ENCODE measurements at regions not wholly inside any gene's neighbourhood (a gene's known extent, or its start where the extent isn't known, plus 50 kb on each side); places are given as distances from the start of the nearest gene placed in this dataset.
"Not testable (repeated sequence)": the region's sequence is repeated elsewhere in the genome, so short reads cannot be mapped to it uniquely, and the experiment has no call there.

- Histone ChIP-seq H3K4me2 (no peak overlapping the region), H2AFZ (replicated peaks) (no peak overlapping the region), H4K20me1 (ENCODE audit: low read depth) (no peaks in the 10 kb centered on the region), H3K9ac (no peak overlapping the region), H3K4me3 (no peak overlapping the region), H3K27ac (no peak overlapping the region), H3K9me3 (ENCODE audit: low read depth) (no peaks in the 10 kb centered on the region), H3K27me3 (no peaks in the 10 kb centered on the region), H3F3A (ENCODE audit: low read depth) (no peaks in the 10 kb centered on the region), H3K79me2 (ENCODE audit: low read depth) (no peaks in the 10 kb centered on the region), H3K36me3 (no peaks in the 10 kb centered on the region), H3K4me1 (no peaks in the 10 kb centered on the region)
- DNase-seq (ENCODE audit: low spot score) = no peak
- Mint-ChIP-seq H3K4me3 (no peak overlapping the region), H3K27me3 (ENCODE audit: insufficient read depth, low read depth) (peaks cover 6% of the 10 kb centered on the region), H3K9me3 (no peaks in the 10 kb centered on the region), H3K36me3 (no peaks in the 10 kb centered on the region), H3K27ac (no peak overlapping the region), H3K4me1 (no peaks in the 10 kb centered on the region)
- TF ChIP-seq CTCF (IDR thresholded peaks at IDR 0.05) = no peak
- TF ChIP-seq EZH2 (IDR thresholded peaks at IDR 0.05) = no peak
- TF ChIP-seq EZH2phosphoT487 (IDR thresholded peaks at IDR 0.05) = no peak
These were observed 180.2 kb downstream of the RASEF start for GRCh38 chr9:82882748-82883147.

- Histone ChIP-seq H3K79me2 (ENCODE audit: low read depth) (no peaks in the 10 kb centered on the region), H4K20me1 (ENCODE audit: low read depth) (no peaks in the 10 kb centered on the region), H3K27me3 (no peaks in the 10 kb centered on the region), H3K36me3 (no peaks in the 10 kb centered on the region), H3K4me2 (no peak overlapping the region), H3K9ac (no peak overlapping the region), H3K27ac (no peak overlapping the region), H2AFZ (replicated peaks) (no peak overlapping the region), H3K4me3 (no peak overlapping the region), H3K4me1 (no peaks in the 10 kb centered on the region), H3K9me3 (ENCODE audit: low read depth) (no peaks in the 10 kb centered on the region), H3F3A (ENCODE audit: low read depth) (no peaks in the 10 kb centered on the region)
- peaks cover 6% of the 10 kb centered on the region for H3K27me3 Mint-ChIP-seq (ENCODE audit: insufficient read depth, low read depth)
- no peaks in the 10 kb centered on the region for H3K4me1 Mint-ChIP-seq
- no peaks in the 10 kb centered on the region for H3K36me3 Mint-ChIP-seq
- no peak for DNase-seq (ENCODE audit: low spot score)
- no peak overlapping the region for H3K4me3 Mint-ChIP-seq
- TF ChIP-seq EZH2phosphoT487 (IDR thresholded peaks at IDR 0.05) (no peak), CTCF (IDR thresholded peaks at IDR 0.05) (no peak), EZH2 (IDR thresholded peaks at IDR 0.05) (no peak)
- H3K27ac Mint-ChIP-seq = no peak overlapping the region
- H3K9me3 Mint-ChIP-seq = no peaks in the 10 kb centered on the region
These were observed 179.5 kb downstream of the RASEF start for GRCh38 chr9:82883436-82883835.

DNA sequence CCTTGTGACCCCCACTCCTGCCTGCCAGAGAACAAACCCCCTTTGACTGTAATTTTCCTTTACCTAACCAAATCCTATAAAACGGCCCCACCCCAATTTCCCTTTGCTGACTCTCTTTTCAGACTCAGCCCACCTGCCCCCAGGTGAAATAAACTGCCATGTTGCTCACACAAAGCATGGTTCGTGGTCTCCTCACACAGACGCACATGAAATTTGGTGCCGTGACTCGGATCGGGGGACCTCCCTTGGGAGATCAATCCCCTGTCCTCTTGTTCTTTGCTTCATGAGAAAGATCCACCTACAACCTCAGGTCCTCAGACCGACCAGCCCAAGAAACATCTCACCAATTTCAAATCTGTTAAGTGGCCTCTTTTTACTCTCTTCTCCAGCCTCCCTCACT is 179.0 kb downstream of the RASEF start:
- H3K27me3 Mint-ChIP-seq (ENCODE audit: insufficient read depth, low read depth); H3K4me1 Mint-ChIP-seq; H3K36me3 ChIP-seq; H3K4me1 ChIP-seq; H3K36me3 Mint-ChIP-seq; H3K4me2 ChIP-seq; H3K4me3 Mint-ChIP-seq; H3K4me3 ChIP-seq; H3K27ac ChIP-seq; H3K79me2 ChIP-seq (ENCODE audit: low read depth); H3K9ac ChIP-seq; H2AFZ ChIP-seq (replicated peaks); DNase-seq (ENCODE audit: low spot score); H3K9me3 ChIP-seq (ENCODE audit: low read depth); H3K27me3 ChIP-seq; H4K20me1 ChIP-seq (ENCODE audit: low read depth); H3K9me3 Mint-ChIP-seq; H3F3A ChIP-seq (ENCODE audit: low read depth); H3K27ac Mint-ChIP-seq: not testable (repeated sequence)

GRCh38 chr9:82890401-82890800 is 172.5 kb downstream of the RASEF start:
- no peak overlapping the region for H3K27ac ChIP-seq

More at GRCh38 chr9:82890401-82890800, 172.5 kb downstream of the RASEF start:
- H3K36me3 ChIP-seq = no peaks in the 10 kb centered on the region
- no peak overlapping the region for H3K4me3 ChIP-seq
- no peaks in the 10 kb centered on the region for H4K20me1 ChIP-seq (ENCODE audit: low read depth)
- Mint-ChIP-seq H3K27me3 (ENCODE audit: insufficient read depth, low read depth) (no peaks in the 10 kb centered on the region), H3K27ac (no peak overlapping the region), H3K9me3 (no peaks in the 10 kb centered on the region), H3K4me1 (peaks cover 3% of the 10 kb centered on the region), H3K4me3 (no peak overlapping the region), H3K36me3 (no peaks in the 10 kb centered on the region)
- no peak for DNase-seq (ENCODE audit: low spot score)
- H3K79me2 ChIP-seq (ENCODE audit: low read depth) = no peaks in the 10 kb centered on the region
- no peak overlapping the region for H3K9ac ChIP-seq
- H3K27me3 ChIP-seq = no peaks in the 10 kb centered on the region
- H3K4me2 ChIP-seq = no peak overlapping the region
- no peak for TF ChIP-seq CTCF (IDR thresholded peaks at IDR 0.05)
- TF ChIP-seq EZH2 (IDR thresholded peaks at IDR 0.05) = no peak
- no peak for TF ChIP-seq EZH2phosphoT487 (IDR thresholded peaks at IDR 0.05)
- no peaks in the 10 kb centered on the region for H3K9me3 ChIP-seq (ENCODE audit: low read depth)
- H3F3A ChIP-seq (ENCODE audit: low read depth) = no peaks in the 10 kb centered on the region
- peak overlapping the region; percentile 12 for H2AFZ ChIP-seq (replicated peaks)
- H3K4me1 ChIP-seq = no peaks in the 10 kb centered on the region
